ENCODE measurements at regions not wholly inside any gene's neighbourhood (a gene's known extent, or its start where the extent isn't known, plus 50 kb on each side); places are given as distances from the start of the nearest gene placed in this dataset.

GRCh38 chr14:53531730-53532129 is 378.6 kb upstream of the DDHD1 start:
- no peak for TF ChIP-seq CTCF (IDR thresholded peaks at IDR 0.05)
- no peak for TF ChIP-seq POLR2A (IDR thresholded peaks at IDR 0.05)

All from testis (tissue), 2 donors.